Cardiac fibroblast (primary cell): ENCODE measurements at regions not wholly inside any gene's neighbourhood (a gene's known extent, or its start where the extent isn't known, plus 50 kb on each side); places are given as distances from the start of the nearest gene placed in this dataset.
"Not testable (repeated sequence)": the region's sequence is repeated elsewhere in the genome, so short reads cannot be mapped to it uniquely, and the experiment has no call there.

Experiments used
- DNase-seq, 2 donors: peaks; one replicate each; pipeline versions ENCODE4 v3.0.0 to v3.0.0-alpha.2; 2010; ENCODE audit warnings: low read depth in 2 of 2
- H3K4me3 ChIP-seq, 2 donors: replicated peaks in 1 of 2; 1 replicate in 1 of 2; 2 replicates in 1 of 2; pipeline ENCODE4 v1.5.1; 2011; ENCODE audit warnings: low read depth in 2 of 2, low read length in 2 of 2, mild to moderate bottlenecking in 2 of 2, moderate library complexity in 1 of 2
- CTCF ChIP-seq: IDR thresholded peaks from one replicate; pipeline ENCODE4 v1.5.1; 2011; ENCODE audit warnings: low read depth, mild to moderate bottlenecking, low read length, inconsistent platforms

- TF ChIP-seq CTCF, result no peak
- DNase-seq, result no peak
Observed at GRCh38 chr14:105773584-105773983, 247.2 kb downstream of the TMEM121 start.

DNA sequence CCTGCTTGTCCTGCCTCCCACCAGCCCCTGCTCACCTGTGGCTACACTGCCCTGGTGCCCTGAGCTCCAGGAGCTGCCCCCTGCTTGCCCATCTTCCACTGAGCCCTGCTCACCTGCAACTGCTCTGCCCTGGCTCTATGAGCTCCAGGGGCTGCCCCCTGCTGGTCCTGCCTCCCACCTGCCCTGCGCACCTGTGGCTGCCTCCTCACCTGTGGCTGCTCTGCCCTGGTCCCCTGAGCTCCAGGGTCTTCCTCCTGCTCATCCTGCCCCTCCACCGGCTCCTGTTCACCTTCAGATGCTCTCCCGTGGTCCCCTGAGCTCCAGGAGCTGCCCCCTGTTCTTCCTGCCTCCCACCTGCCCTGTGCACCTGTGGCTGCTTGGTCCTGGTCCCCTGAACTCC lies 247.6 kb downstream of the TMEM121 start:
- no peak overlapping the region for H3K4me3 ChIP-seq
- no peak for DNase-seq
- TF ChIP-seq CTCF, result no peak

More at GRCh38 chr14:105773584-105773983, 247.2 kb downstream of the TMEM121 start:
- no peak overlapping the region for H3K4me3 ChIP-seq

DNA sequence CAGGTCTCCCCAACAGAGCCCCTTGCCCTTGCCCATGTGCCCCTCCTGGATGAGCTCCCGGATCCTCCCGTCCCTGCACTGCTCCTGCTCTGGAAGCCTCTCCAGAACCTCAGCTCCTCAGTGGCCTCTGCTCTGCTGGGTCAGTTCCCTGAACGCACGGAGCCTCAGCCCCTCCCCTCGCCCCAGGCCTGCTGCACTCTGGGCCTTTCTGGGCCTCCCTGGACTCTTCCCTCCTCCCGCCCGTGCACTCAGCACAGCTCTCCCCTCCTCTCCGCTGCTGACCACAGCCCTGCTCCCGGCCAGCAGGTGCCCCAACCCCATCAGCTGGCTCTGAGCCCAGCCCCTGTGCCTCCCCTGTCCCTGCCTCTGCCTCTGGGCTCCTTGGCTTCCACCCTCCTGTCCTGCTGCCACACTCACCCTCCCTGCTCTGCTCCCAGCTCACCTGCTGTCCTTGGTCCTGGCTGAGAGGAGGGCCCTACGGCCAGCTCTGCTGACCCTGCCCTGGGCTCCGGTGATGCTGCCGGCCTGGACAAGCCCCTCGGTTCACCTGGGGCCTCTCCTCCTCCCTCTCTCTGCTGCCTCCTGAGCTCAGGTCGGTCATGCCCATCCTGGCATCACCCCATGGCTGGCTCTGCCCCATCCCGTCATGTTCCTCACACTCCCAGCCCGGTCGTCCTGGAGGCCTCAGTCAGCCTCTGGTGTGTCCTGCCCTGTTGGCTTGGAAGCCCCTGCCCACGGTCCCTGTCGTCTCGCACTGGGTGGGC lies 248.4 kb downstream of the TMEM121 start:
- H3K4me3 ChIP-seq, DNase-seq: not testable (repeated sequence)

GRCh38 chr14:105775349-105775923 lies 249.1 kb downstream of the TMEM121 start:
- H3K4me3 ChIP-seq, DNase-seq: not testable (repeated sequence)

DNA sequence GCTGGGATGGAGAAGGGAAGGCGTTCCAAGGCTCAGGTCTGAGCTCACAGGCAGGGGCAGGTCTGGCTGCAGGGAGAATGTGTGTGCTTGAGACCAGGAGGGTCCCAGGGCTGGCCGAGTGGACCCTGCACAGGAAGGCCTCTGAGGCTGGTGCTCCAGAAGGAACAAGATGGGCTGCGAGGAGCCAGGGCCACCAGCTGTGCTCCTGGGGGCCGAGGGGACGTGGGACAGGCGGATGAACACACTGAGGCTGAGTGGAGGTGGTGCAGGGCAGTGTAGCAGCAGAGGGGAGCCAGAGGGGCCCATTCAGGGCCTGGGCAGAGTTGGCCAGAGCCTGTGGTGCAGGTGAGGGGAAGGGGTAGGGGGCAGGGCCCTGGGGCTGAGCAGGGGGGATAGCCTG lies 249.7 kb downstream of the TMEM121 start:
- not testable (repeated sequence) for DNase-seq

DNA sequence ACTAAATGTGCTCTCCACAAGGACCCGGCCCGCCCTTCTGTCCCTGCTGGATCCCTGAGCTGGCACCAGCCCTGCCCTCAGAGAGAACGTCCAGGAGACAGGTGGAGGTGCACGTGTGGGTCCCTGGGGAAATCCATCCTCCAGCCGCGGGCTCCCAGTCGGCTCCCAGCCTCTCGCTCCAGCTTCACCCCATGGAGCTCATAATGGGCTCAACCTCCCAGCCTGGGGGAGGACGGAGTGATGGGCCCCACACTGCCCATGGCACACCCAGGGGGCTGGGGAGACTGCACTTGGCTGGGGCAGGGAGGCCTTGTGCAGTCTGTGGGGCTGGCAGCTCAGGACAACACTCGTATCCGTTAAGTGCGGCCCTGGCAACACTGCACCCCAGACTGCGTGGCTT lies 250.5 kb downstream of the TMEM121 start:
- no peak for TF ChIP-seq CTCF
- H3K4me3 ChIP-seq, result no peak overlapping the region

More for the DNA sequence above, 249.7 kb downstream of the TMEM121 start:
- H3K4me3 ChIP-seq, result not testable (repeated sequence)

GRCh38 chr14:105783707-105784106 lies 257.3 kb downstream of the TMEM121 start:
- no peak overlapping the region for H3K4me3 ChIP-seq
- no peak for DNase-seq
- TF ChIP-seq CTCF, result no peak

More for the DNA sequence above, 250.5 kb downstream of the TMEM121 start:
- DNase-seq, result no peak

GRCh38 chr14:105793836-105794235 lies 267.5 kb downstream of the TMEM121 start:
- no peak for TF ChIP-seq CTCF
- DNase-seq, result no peak
- H3K4me3 ChIP-seq, result no peak overlapping the region
